Vagina (tissue), 2 donors: ENCODE measurements at regions not wholly inside any gene's neighbourhood (a gene's known extent, or its start where the extent isn't known, plus 50 kb on each side); places are given as distances from the start of the nearest gene placed in this dataset.

Experiments
- POLR2A ChIP-seq, 2 donors: fragments of 450-650 bp; IDR thresholded peaks; one replicate each; pipeline ENCODE4 v1.6.1; 2017; ENCODE audit warnings: antibody characterized with exemption in 2 of 2, mild to moderate bottlenecking in 2 of 2, moderate library complexity in 2 of 2
- POLR2AphosphoS5 ChIP-seq, 2 donors: sonication (generic); formaldehyde crosslinking; IDR thresholded peaks; one replicate each; pipeline ENCODE4 v1.9.0; 2017; ENCODE audit warnings: antibody characterized with exemption in 2 of 2, mild to moderate bottlenecking in 2 of 2, low read depth in 1 of 2; ENCODE audit not compliant: insufficient read depth in 1 of 2

GRCh38 chr12:46112364-46112763 is 122.0 kb upstream of the SCAF11 start:
- TF ChIP-seq POLR2A (IDR thresholded peaks at IDR 0.05) = no peak
- no peak for TF ChIP-seq POLR2AphosphoS5 (IDR thresholded peaks at IDR 0.05; ENCODE audit: insufficient read depth in 1 of 2, low read depth in 1 of 2)
